ENCODE measurements at regions not wholly inside any gene's neighbourhood (a gene's known extent, or its start where the extent isn't known, plus 50 kb on each side); places are given as distances from the start of the nearest gene placed in this dataset.

DNA sequence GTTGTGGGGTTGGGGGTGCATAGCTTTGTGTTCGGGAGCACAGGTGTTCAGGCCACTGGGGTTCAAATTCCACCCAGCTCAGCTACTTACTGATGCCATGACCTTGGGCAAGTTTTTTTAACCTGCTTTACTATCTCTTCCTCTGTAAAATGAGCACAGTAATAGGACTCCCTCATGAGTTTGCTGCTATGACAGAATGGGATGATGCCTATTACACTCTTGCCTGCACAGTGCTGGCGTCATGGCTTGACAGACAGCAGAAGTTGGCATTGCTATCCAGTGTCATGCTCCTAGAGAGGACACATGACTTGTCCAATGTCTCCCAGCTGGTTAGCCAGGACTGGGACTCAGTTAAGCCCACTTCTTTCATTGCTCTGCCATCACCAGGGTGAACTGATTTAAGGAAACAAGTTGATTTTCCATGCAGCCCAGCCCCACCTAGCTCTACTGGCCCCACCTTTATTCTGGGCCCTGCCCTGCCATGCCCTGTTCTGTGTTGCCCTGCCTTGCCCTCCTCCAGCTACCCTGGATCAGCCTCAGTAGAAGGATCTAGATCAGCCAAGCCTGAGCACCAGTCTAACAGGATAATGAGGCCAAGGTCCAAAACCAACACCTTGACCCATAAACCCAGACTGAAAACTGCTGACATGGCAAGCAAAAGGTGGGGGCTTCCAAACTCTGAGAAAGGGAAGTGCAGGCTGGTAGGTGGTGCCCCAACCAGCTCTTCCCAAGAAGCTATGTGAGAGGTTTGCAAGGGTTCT, 155.8 kb upstream of the ATP11B start:
- ATAC-seq: no peak

DNA sequence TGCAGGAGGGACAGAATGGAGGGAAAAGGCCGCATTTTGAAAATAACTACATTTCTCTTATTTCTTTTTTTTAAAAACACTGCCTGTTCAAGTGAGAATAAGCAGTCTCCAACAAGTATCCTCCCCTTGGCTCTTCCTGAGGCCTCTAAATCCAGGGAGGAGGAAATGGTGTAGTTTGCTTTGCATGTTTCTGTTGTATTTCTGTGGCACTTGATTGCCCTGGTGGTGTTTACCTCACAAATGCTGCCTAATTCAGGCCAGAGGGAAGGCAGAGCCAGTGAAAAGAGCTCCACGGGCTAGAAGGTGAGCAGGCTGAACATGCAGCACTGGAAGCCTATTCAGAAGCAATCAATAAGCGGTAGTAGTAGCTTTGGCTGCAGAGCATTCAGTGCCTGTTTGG, 149.3 kb upstream of the ATP11B start:
- no peak overlapping the region for H3K4me3 Mint-ChIP-seq
- H3K27me3 Mint-ChIP-seq (ENCODE audit: low read depth in 2 of 2): peaks cover 14 to 32% of the 10 kb centered on the region in 2 donors
- no peaks in the 10 kb centered on the region for H3K4me1 Mint-ChIP-seq
- H3K36me3 Mint-ChIP-seq: no peaks in the 10 kb centered on the region
- peaks cover 0 to 2% of the 10 kb centered on the region in 2 donors for H3K9me3 Mint-ChIP-seq
- Histone ChIP-seq H3K27ac (ENCODE audit: low read length) (no peak overlapping the region), H3K9me3 (ENCODE audit: control insufficient read depth, insufficient read depth, low read length) (no peaks in the 10 kb centered on the region), H3K36me3 (ENCODE audit: control insufficient read depth, insufficient read depth, low read length) (no peaks in the 10 kb centered on the region), H3K4me3 (ENCODE audit: low read length) (no peak overlapping the region), H3K27me3 (ENCODE audit: control insufficient read depth, insufficient read depth, low read length) (no peaks in the 10 kb centered on the region), H3K4me1 (ENCODE audit: control insufficient read depth, insufficient read depth, low read length) (no peaks in the 10 kb centered on the region)
- WGBS (ENCODE audit: insufficient coverage): 95% methylated on average over 2 of the region's 3 CpGs
- ATAC-seq: no peak
- TF ChIP-seq, protein P1, sequence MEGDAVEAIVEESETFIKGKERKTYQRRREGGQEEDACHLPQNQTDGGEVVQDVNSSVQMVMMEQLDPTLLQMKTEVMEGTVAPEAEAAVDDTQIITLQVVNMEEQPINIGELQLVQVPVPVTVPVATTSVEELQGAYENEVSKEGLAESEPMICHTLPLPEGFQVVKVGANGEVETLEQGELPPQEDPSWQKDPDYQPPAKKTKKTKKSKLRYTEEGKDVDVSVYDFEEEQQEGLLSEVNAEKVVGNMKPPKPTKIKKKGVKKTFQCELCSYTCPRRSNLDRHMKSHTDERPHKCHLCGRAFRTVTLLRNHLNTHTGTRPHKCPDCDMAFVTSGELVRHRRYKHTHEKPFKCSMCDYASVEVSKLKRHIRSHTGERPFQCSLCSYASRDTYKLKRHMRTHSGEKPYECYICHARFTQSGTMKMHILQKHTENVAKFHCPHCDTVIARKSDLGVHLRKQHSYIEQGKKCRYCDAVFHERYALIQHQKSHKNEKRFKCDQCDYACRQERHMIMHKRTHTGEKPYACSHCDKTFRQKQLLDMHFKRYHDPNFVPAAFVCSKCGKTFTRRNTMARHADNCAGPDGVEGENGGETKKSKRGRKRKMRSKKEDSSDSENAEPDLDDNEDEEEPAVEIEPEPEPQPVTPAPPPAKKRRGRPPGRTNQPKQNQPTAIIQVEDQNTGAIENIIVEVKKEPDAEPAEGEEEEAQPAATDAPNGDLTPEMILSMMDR (IDR thresholded peaks at IDR 0.05): no peak
- no peak overlapping the region for H3K27ac Mint-ChIP-seq
- DNase-seq: no peak
- intact Hi-C loops (cut with micrococcal nuclease): no loop called here

More for the DNA sequence above, 155.8 kb upstream of the ATP11B start:
- peaks cover 2% of the 10 kb centered on the region for H3K27me3 ChIP-seq (ENCODE audit: control insufficient read depth, insufficient read depth, low read length)
- no peak overlapping the region for H3K27ac ChIP-seq (ENCODE audit: low read length)
- Mint-ChIP-seq H3K36me3 (no peaks in the 10 kb centered on the region), H3K27me3 (ENCODE audit: low read depth in 2 of 2) (peaks cover 11 to 24% of the 10 kb centered on the region in 2 donors), H3K4me3 (no peak overlapping the region), H3K9me3 (peaks cover 0 to 2% of the 10 kb centered on the region in 2 donors), H3K4me1 (no peaks in the 10 kb centered on the region), H3K27ac (no peak overlapping the region)
- no peaks in the 10 kb centered on the region for H3K36me3 ChIP-seq (ENCODE audit: control insufficient read depth, insufficient read depth, low read length)
- DNase-seq: no peak
- TF ChIP-seq, protein P1 (IDR thresholded peaks at IDR 0.05): no peak
- H3K9me3 ChIP-seq (ENCODE audit: control insufficient read depth, insufficient read depth, low read length): no peaks in the 10 kb centered on the region
- H3K4me3 ChIP-seq (ENCODE audit: low read length): no peak overlapping the region
- no peaks in the 10 kb centered on the region for H3K4me1 ChIP-seq (ENCODE audit: control insufficient read depth, insufficient read depth, low read length)
- intact Hi-C loops (cut with micrococcal nuclease): no loop called here
- WGBS (ENCODE audit: insufficient coverage): 83% methylated on average over 2 of the region's 2 CpGs

DNA sequence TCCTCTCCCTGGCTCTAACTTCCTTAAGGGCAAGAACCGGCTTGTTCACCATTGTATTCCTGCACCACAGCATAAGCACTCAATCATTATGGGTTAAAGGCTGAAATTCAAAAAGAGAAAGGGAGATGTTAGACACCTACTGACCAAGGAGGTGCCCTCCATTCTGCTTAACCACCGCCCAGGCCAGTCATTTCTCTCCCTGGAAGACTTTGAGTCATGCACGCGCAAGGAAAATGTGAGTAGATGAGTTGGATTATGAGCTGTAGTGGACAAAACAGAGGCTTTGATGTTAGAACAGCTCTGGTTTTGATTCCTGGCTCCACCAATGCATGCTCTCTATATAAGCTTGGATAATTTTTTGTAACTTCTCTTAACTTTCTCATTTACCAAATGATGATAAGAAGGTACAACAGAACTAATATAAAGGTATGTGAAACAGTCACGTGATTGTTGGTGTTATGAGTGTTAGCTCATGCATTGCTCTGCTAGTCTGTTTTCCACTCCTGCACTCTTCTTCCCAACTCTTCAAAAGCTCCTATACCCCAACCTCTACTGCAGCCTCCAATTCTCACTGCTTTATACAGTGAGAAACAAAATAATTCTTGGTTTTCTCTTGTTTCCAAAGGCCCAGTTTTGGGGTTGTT, 148.4 kb upstream of the ATP11B start:
- WGBS (ENCODE audit: insufficient coverage): 68% methylated on average over 3 of the region's 5 CpGs
- Histone ChIP-seq H3K9me3 (ENCODE audit: control insufficient read depth, insufficient read depth, low read length) (no peaks in the 10 kb centered on the region), H3K36me3 (ENCODE audit: control insufficient read depth, insufficient read depth, low read length) (no peaks in the 10 kb centered on the region), H3K4me1 (ENCODE audit: control insufficient read depth, insufficient read depth, low read length) (no peaks in the 10 kb centered on the region), H3K27ac (ENCODE audit: low read length) (no peak overlapping the region), H3K27me3 (ENCODE audit: control insufficient read depth, insufficient read depth, low read length) (no peaks in the 10 kb centered on the region), H3K4me3 (ENCODE audit: low read length) (no peak overlapping the region)
- TF ChIP-seq, protein P1 (IDR thresholded peaks at IDR 0.05): no peak
- Mint-ChIP-seq H3K9me3 (peaks cover 0 to 2% of the 10 kb centered on the region in 2 donors), H3K4me1 (no peaks in the 10 kb centered on the region), H3K27ac (no peak overlapping the region), H3K27me3 (ENCODE audit: low read depth in 2 of 2) (peaks cover 14 to 31% of the 10 kb centered on the region in 2 donors), H3K4me3 (no peak overlapping the region), H3K36me3 (no peaks in the 10 kb centered on the region)
- ATAC-seq (no peak), DNase-seq (no peak)
- intact Hi-C loops (cut with micrococcal nuclease): no loop called here
